ENCODE measurements at regions not wholly inside any gene's neighbourhood (a gene's known extent, or its start where the extent isn't known, plus 50 kb on each side); places are given as distances from the start of the nearest gene placed in this dataset.
"Not testable (repeated sequence)": the region's sequence is repeated elsewhere in the genome, so short reads cannot be mapped to it uniquely, and the experiment has no call there.

DNA sequence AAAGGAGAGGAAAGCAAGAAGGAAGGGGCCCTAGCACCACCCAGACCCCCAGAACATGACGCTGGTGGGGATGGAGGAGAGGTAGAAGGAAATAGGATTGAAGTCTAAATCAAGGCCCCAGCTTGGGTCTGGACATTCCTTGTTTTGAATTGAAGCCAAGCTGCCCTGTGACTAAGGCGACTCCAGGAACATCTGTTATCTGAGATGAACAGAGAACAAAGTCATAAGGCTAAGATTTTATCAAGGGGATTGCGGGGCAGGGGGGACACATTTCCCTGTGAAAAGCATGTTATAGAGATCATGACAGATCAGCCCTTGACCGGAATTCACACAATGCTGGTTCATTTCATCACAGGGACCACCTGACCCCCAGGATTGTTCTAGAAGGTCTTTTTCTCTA lies 80.6 kb upstream of the ADGRL1 start:
- H3K9me3 ChIP-seq; H3K4me3 ChIP-seq; H3K36me3 ChIP-seq; H3K4me1 ChIP-seq; H3K27me3 ChIP-seq; H3K27ac ChIP-seq; ATAC-seq; DNase-seq; intact Hi-C loops (cut with DNase I): not testable (repeated sequence)

DNA sequence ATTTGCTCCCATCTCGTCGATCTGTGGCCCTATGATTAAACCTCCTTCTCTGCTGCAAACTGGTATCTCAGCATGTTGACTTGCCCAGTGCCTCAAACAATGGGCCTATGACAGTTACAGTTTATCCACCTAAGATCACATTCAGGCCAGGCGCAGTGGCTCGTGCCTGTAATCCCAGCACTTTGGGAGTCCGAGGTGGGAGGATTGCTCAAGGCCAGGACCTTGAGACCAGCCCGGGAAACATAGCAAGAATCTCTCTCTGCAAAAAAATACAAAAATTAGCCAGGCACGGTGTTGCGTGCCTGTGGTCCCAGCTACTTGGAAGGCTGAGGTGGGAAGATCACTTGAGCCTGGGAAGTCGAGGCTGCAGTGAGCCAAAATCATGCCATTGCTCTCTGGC lies 79.8 kb upstream of the ADGRL1 start:
- H3K4me3 ChIP-seq; H3K27ac ChIP-seq; H3K36me3 ChIP-seq; H3K9me3 ChIP-seq; DNase-seq; intact Hi-C loops (cut with DNase I); ATAC-seq; H3K4me1 ChIP-seq; H3K27me3 ChIP-seq: not testable (repeated sequence)

DNA sequence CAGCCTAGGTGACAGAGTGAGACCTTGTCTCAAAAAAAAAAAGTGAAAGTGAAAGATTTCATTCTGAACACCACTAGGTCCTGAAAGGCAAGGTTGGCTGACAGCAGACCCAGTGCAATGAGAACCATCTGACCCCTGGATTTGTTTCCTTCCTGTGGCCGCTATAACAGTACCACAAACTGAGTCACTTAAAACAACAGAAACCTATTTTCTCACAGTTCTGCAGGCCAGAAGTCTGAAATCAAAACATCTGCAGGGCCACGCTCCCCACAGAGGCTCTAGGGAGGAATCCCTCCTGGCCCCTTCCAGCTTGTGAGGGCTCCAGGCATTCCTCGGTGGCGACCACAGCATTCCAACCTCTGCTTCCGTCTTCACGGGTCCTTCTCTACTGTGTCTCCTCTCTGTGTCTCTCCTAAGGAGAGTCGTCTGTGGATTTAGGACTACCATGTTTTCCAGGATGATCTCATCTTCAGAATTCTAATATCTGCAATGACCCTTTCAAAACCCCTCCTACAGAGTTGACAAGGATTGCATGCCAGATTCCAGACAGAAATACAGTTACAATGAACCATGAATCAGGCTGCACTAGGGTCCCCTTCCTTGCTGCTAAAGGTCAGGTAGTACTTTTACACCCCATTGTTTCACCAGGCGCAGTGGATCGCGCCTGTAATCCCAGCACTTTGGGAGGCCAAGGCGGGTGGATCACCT lies 78.0 kb upstream of the ADGRL1 start:
- DNase-seq; intact Hi-C loops (cut with DNase I); H3K4me1 ChIP-seq; H3K27ac ChIP-seq; H3K9me3 ChIP-seq; H3K4me3 ChIP-seq; H3K27me3 ChIP-seq; H3K36me3 ChIP-seq: not testable (repeated sequence)
- ATAC-seq = peak; percentile 42

DNA sequence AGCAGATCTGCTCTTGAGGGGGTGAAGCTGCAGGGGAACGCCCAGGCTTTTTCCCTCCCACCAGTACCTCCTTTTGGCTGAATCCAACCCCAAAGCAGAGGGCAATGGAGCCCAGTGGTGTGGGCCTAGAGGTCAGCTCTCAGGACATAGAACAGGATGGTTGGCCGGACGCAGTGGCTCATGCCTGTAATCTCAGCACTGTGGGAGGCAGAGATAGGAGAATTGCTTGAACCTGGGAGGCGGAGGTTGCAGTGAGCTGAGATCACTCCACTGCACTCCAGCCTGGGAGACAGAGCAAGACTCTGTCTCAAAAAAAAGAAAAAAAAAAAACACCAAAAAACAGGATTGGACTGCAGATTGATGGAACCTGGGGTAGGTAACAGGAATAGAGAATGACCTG lies 73.3 kb upstream of the ADGRL1 start:
- H3K9me3 ChIP-seq; H3K4me1 ChIP-seq; H3K27me3 ChIP-seq; ATAC-seq; DNase-seq; H3K36me3 ChIP-seq; H3K27ac ChIP-seq; H3K4me3 ChIP-seq; intact Hi-C loops (cut with DNase I): not testable (repeated sequence)

DNA sequence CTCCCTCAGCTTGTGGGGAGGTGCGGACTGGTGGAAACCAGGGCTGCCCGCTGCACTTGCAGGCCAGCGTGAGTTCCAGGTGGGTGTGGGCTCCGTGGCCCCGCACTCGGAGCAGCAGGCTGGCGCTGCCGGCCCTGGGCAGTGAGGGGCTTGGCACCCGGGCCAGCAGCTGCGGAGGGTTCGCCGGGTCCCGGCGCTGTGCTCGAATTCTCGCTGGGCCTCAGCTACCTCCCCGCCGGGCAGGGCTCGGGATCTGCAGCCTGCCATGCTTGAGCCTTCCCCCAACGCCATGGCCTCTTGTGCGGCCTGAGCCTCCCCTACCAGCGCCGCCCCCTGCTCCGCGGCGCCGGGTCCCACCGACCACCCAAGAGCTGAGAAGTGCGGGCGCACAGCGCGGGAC lies 71.6 kb upstream of the ADGRL1 start:
- Histone ChIP-seq H3K27ac (no peak overlapping the region), H3K9me3 (peaks cover 0 to 6% of the 10 kb centered on the region in 2 donors), H3K27me3 (peaks cover 0 to 3% of the 10 kb centered on the region in 2 donors), H3K4me3 (no peak overlapping the region), H3K36me3 (no peaks in the 10 kb centered on the region), H3K4me1 (no peaks in the 10 kb centered on the region)
- no peak for DNase-seq
- no peak for ATAC-seq
- intact Hi-C loops (cut with DNase I) = no loop called here
- TF ChIP-seq, protein P1, sequence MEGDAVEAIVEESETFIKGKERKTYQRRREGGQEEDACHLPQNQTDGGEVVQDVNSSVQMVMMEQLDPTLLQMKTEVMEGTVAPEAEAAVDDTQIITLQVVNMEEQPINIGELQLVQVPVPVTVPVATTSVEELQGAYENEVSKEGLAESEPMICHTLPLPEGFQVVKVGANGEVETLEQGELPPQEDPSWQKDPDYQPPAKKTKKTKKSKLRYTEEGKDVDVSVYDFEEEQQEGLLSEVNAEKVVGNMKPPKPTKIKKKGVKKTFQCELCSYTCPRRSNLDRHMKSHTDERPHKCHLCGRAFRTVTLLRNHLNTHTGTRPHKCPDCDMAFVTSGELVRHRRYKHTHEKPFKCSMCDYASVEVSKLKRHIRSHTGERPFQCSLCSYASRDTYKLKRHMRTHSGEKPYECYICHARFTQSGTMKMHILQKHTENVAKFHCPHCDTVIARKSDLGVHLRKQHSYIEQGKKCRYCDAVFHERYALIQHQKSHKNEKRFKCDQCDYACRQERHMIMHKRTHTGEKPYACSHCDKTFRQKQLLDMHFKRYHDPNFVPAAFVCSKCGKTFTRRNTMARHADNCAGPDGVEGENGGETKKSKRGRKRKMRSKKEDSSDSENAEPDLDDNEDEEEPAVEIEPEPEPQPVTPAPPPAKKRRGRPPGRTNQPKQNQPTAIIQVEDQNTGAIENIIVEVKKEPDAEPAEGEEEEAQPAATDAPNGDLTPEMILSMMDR (IDR thresholded peaks at IDR 0.05) = no peak

DNA sequence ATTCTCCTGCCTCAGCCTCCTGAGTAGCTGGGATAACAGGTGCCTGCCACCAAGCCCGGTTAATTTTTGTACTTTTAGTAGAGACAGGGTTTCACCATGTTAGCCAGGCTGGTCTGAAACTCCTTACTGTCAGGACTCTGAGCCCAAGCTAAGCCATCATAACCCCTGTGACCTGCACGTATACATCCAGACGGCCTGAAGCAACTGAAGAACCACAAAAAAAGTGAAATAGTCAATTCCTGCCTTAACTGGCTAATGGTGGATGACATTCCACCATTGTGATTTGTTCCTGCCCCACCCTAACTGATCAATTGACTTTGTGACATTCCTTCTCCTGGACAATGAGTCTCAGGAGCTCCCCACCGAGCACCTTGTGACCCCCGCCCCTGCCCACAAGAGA lies 69.9 kb upstream of the ADGRL1 start:
- H3K27ac ChIP-seq; H3K36me3 ChIP-seq; DNase-seq; H3K9me3 ChIP-seq; ATAC-seq; H3K4me3 ChIP-seq; H3K4me1 ChIP-seq; intact Hi-C loops (cut with DNase I): not testable (repeated sequence)
- peaks cover 0 to 21% of the 10 kb centered on the region in 2 donors for H3K27me3 ChIP-seq

DNA sequence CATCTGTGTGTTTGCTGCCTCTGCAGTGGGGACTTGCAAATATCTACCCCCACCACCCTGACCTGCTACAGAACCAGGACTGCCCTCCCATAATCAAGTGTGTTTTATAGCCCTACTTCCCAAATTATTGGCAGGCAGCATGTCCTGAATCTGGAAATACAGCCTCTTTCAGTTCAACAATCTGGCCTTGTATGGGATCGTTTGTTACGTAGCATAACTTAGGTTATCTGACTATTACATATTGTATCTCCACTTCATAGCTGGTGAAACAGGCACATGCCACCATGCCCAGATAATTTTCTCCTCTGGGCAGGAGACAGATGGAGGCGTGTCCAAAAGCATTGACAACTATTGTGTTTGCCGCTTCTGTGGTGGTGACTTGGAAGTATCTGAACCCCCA lies 66.7 kb upstream of the ADGRL1 start:
- H3K27ac ChIP-seq = no peak overlapping the region
- peaks cover 0 to 6% of the 10 kb centered on the region in 2 donors for H3K9me3 ChIP-seq
- no peak overlapping the region for H3K4me3 ChIP-seq
- TF ChIP-seq, protein P1 (IDR thresholded peaks at IDR 0.05) = no peak
- H3K4me1 ChIP-seq = no peaks in the 10 kb centered on the region
- H3K27me3 ChIP-seq = peaks cover 0 to 27% of the 10 kb centered on the region in 2 donors
- intact Hi-C loops (cut with DNase I) = no loop called here
- no peaks in the 10 kb centered on the region for H3K36me3 ChIP-seq
- no peak for DNase-seq
- ATAC-seq = no peak

DNA sequence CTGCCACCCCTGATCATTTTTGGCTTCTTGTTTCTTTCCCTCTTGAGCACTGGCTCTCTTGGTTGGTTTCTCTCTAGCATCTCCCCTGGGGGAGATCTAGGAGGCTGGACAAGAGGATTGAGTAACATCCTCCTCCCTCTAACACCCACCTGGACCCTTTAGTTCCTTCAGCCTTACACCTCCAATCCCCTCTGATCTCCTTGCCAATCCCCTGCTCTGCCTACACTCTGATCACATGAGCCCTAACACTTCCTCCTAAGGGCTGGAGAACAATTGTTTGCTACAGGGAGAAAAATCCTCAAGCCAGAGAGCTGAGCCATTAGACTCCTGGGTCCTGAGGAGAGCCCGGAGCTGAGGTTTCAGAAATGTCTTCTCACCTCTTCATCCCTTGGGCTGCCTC lies 65.9 kb upstream of the ADGRL1 start:
- Histone ChIP-seq H3K27ac (no peak overlapping the region), H3K27me3 (peaks cover 0 to 35% of the 10 kb centered on the region in 2 donors), H3K36me3 (no peaks in the 10 kb centered on the region), H3K4me3 (no peak overlapping the region), H3K9me3 (peaks cover 0 to 6% of the 10 kb centered on the region in 2 donors), H3K4me1 (no peaks in the 10 kb centered on the region)
- no peak for DNase-seq
- no peak for ATAC-seq
- intact Hi-C loops (cut with DNase I) = no loop called here
- TF ChIP-seq, protein P1 (IDR thresholded peaks at IDR 0.05) = no peak

DNA sequence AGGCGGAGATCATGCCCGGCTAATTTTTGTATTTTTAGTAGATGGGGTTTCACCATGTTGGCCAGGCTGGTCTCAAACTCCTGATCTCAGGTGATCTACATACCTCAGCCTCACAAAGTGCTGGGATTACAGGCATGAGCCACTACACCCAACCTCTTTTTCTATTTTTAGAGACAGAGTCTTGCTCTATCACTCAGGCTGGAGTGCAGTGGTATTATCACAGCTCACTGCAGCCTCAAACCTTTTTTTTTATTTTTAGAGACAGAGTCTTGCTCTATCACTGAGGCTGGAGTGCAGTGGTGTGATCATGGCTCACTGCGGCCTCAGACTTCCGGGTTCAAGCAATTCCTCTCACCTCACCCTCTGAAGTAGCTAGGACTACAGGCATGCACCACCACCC lies 64.6 kb upstream of the ADGRL1 start:
- intact Hi-C loops (cut with DNase I); H3K4me3 ChIP-seq; H3K27ac ChIP-seq; H3K36me3 ChIP-seq; H3K4me1 ChIP-seq; H3K9me3 ChIP-seq; ATAC-seq; DNase-seq: not testable (repeated sequence)
- peaks cover 3 to 48% of the 10 kb centered on the region in 2 donors for H3K27me3 ChIP-seq

All from left lung (tissue), 4 donors.